ENCODE measurements at regions not wholly inside any gene's neighbourhood (a gene's known extent, or its start where the extent isn't known, plus 50 kb on each side); places are given as distances from the start of the nearest gene placed in this dataset.

DNA sequence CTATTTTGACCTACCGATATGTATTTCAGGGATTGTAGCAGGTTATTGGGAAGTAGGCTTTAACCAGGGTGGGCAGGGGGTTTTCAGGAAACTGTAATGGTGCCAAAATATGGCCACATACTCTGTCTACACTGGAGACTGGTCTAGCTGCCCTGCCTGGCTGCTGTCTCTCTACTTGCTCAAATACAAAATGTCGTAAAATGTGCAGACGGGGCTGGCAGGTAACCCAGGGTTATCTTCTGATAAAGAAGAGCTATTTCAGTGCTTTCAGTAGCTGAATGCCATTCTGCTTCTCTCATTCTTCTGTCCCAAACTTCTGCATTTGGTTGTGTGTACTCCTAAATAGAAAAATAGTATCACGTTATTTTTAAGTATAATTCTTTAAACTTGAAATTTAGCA is 616.2 kb downstream of the EPM2A start:
- TF ChIP-seq CTCF (IDR thresholded peaks at IDR 0.05) (no peak), POLR2A (IDR thresholded peaks at IDR 0.05) (no peak), EP300 (IDR thresholded peaks at IDR 0.05) (no peak)

Data from gastroesophageal sphincter (tissue), 3 donors.